Globus pallidus (tissue), 1 donor: ENCODE measurements at regions not wholly inside any gene's neighbourhood (a gene's known extent, or its start where the extent isn't known, plus 50 kb on each side); places are given as distances from the start of the nearest gene placed in this dataset.
A peak's percentile ranks its signal among the peaks of the same experiment; 100 is the strongest.

ENCODE experiments used
- DNase-seq: peaks from one replicate; pipeline ENCODE4 v3.0.0-alpha.2; 2015; ENCODE audit warnings: low spot score

GRCh38 chrY:8393246-8393645 is 944.0 kb upstream of the TSPY4 start:
- no peak for DNase-seq

GRCh38 chrY:8422906-8423305 is 914.4 kb upstream of the TSPY4 start:
- no peak for DNase-seq

GRCh38 chrY:8426433-8426832 is 910.8 kb upstream of the TSPY4 start:
- no peak for DNase-seq

GRCh38 chrY:8437510-8437909 is 899.8 kb upstream of the TSPY4 start:
- DNase-seq = no peak

GRCh38 chrY:8442097-8442496 is 895.2 kb upstream of the TSPY4 start:
- no peak for DNase-seq

- DNase-seq = no peak
These were observed 884.3 kb upstream of the TSPY4 start for GRCh38 chrY:8452963-8453362.

- no peak for DNase-seq
These were observed 870.5 kb upstream of the TSPY4 start for GRCh38 chrY:8466813-8467212.

GRCh38 chrY:8470249-8470648 is 867.0 kb upstream of the TSPY4 start:
- DNase-seq = no peak

GRCh38 chrY:8479141-8479540 is 858.1 kb upstream of the TSPY4 start:
- no peak for DNase-seq

GRCh38 chrY:8488955-8489354 is 848.3 kb upstream of the TSPY4 start:
- no peak for DNase-seq

GRCh38 chrY:8489880-8490630 is 847.2 kb upstream of the TSPY4 start:
- no peak for DNase-seq

- no peak for DNase-seq
These were observed 842.9 kb upstream of the TSPY4 start for GRCh38 chrY:8494396-8494795.

GRCh38 chrY:8495243-8495642 is 842.0 kb upstream of the TSPY4 start:
- DNase-seq = no peak

GRCh38 chrY:8500888-8501287 is 836.4 kb upstream of the TSPY4 start:
- no peak for DNase-seq

GRCh38 chrY:8533468-8533867 is 803.8 kb upstream of the TSPY4 start:
- no peak for DNase-seq

GRCh38 chrY:8535704-8536103 is 801.6 kb upstream of the TSPY4 start:
- DNase-seq = peak; percentile 49

- DNase-seq = no peak
These were observed 801.0 kb upstream of the TSPY4 start for GRCh38 chrY:8536277-8536676.

- peak; percentile 31 for DNase-seq
These were observed 796.0 kb upstream of the TSPY4 start for GRCh38 chrY:8541306-8541705.

GRCh38 chrY:8544715-8545114 is 792.5 kb upstream of the TSPY4 start:
- no peak for DNase-seq

GRCh38 chrY:8547931-8548330 is 789.3 kb upstream of the TSPY4 start:
- no peak for DNase-seq

- DNase-seq = no peak
These were observed 785.9 kb upstream of the TSPY4 start for GRCh38 chrY:8551323-8551722.

- DNase-seq = no peak
These were observed 785.0 kb upstream of the TSPY4 start for GRCh38 chrY:8552168-8552805.

GRCh38 chrY:8553614-8554013 is 783.6 kb upstream of the TSPY4 start:
- DNase-seq = no peak

- DNase-seq = no peak
These were observed 775.9 kb upstream of the TSPY4 start for GRCh38 chrY:8561385-8561784.
